ENCODE measurements at regions not wholly inside any gene's neighbourhood (a gene's known extent, or its start where the extent isn't known, plus 50 kb on each side); places are given as distances from the start of the nearest gene placed in this dataset.

GRCh38 chr16:8330761-8331160 is 259.6 kb downstream of the TMEM114 start:
- no peak for TF ChIP-seq EZH2 (optimal IDR thresholded peaks at IDR 0.05; ENCODE audit: low read depth, low read length)
- no peak for TF ChIP-seq CTCF (IDR thresholded peaks at IDR 0.05; ENCODE audit: low read length)

Measured in MM.1S (cell line).